Upper lobe of left lung (tissue), 6 donors: ENCODE measurements at regions not wholly inside any gene's neighbourhood (a gene's known extent, or its start where the extent isn't known, plus 50 kb on each side); places are given as distances from the start of the nearest gene placed in this dataset.

ENCODE experiments used
- ATAC-seq, 2 donors: fragments of 200-7000 bp; cut with Tn5 transposase; one replicate each; pipeline ENCODE4 v1.9.1; 2022; ENCODE audit warnings: mild to moderate bottlenecking in 2 of 2, moderate library complexity in 2 of 2; ENCODE audit not compliant: low FRiP score in 2 of 2
- DNase-seq, 2 donors: peaks; one replicate each; pipeline ENCODE4 v3.0.0-alpha.2; 2019 to 2020
- H3K27ac ChIP-seq, 4 donors: fragments of 200-600 bp; sonication (generic); one replicate each; pipeline ENCODE4 v1.5.1; 2016 to 2019
- H3K27me3 ChIP-seq, 4 donors: fragments of 200-600 bp; sonication (generic); one replicate each; pipeline ENCODE4 v1.5.1; 2017 to 2019
- H3K36me3 ChIP-seq, 4 donors: fragments of 200-600 bp; sonication (generic); one replicate each; pipeline ENCODE4 v1.5.1; 2016 to 2019
- H3K4me1 ChIP-seq, 4 donors: fragments of 200-600 bp; sonication (generic); one replicate each; pipeline ENCODE4 v1.5.1; 2018 to 2019
- H3K4me3 ChIP-seq, 4 donors: fragments of 200-600 bp; sonication (generic); one replicate each; pipeline ENCODE4 v1.5.1; 2017 to 2019; ENCODE audit warnings: mild to moderate bottlenecking in 2 of 4, moderate library complexity in 1 of 4
- H3K9me3 ChIP-seq, 4 donors: fragments of 200-600 bp; sonication (generic); one replicate each; pipeline ENCODE4 v1.5.1; 2018 to 2019
- EP300 ChIP-seq, 4 donors: sonication (generic); formaldehyde crosslinking; IDR thresholded peaks; one replicate each; pipeline ENCODE4 v1.5.1; 2017; ENCODE audit warnings: antibody characterized with exemption in 4 of 4, control low read depth in 2 of 4
- POLR2A ChIP-seq, 4 donors: fragments of 450-650 bp; IDR thresholded peaks; one replicate each; pipeline ENCODE4 v1.5.1; 2016 to 2017; ENCODE audit warnings: antibody characterized with exemption in 4 of 4, mild to moderate bottlenecking in 2 of 4
- POLR2AphosphoS5 ChIP-seq, 2 donors: sonication (generic); formaldehyde crosslinking; IDR thresholded peaks; one replicate each; pipeline ENCODE4 v1.5.1; 2017; ENCODE audit warnings: antibody characterized with exemption in 2 of 2
- WGBS, 2 donors: methylation state at CpG; one replicate each; pipeline ENCODE4 v1.1.5; 2017 to 2018; 5-methylcytosine and 5-hydroxymethylcytosine counted together
- TF ChIP-seq, protein P1 (sequence below), 6 experiments: fragments of 450-650 bp in 4 of 6; fragments of 200-600 bp in 2 of 6; sonication (generic) in 2 of 6; IDR thresholded peaks; one replicate each; pipeline ENCODE4 v1.5.1; 2016 to 2019; ENCODE audit warnings: antibody characterized with exemption in 6 of 6
- donor health status: DM: no; HTN: no; CAD: no; lungs with moderate emphysema.
- donor health status: DM: no; HTN: yes; CAD: no; lungs with severe emphysema.

DNA sequence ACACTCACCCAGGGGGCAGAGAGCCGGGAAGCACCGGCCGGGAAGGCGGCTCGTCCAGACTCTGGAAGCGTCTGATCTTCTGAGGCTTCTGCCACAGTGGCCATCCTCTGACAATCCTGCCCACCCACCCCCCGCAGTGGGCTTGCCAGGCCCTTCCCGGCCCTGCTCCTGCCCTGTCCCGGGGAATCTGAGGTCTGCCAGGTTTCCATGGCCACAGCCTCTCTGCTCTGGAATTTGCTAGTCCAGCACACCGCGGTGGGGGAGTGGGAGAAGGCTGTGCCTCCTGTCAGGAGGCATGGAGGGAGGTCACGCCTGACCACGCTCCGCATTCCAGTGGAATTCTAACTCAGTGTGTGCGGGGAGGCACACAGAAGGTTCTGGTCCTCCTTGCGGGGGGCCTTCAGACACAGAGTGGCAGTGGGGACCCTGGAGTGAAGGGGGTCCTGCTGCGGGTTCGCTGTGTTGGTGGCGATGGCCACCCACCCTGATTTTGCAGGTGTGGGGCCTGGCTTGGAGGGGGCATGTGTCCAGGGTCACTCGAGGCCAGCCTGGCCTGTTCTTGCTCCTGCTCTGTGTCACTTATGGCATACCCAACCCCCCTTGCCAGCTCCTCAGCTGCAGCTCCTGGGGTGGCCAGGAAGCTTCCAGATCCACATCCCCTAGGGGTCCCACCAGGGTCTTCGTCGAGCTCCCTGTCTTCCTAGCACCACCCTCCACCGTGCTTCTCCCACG is 55.6 kb upstream of the ADRA2C start:
- Histone ChIP-seq H3K27me3 (no peaks in the 10 kb centered on the region), H3K36me3 (no peaks in the 10 kb centered on the region), H3K9me3 (no peaks in the 10 kb centered on the region), H3K4me1 (no peaks in the 10 kb centered on the region), H3K4me3 (no peak overlapping the region), H3K27ac (no peak overlapping the region)
- WGBS, 2 donors, result 62% methylated on average over 4 to 21 of the region's 24 CpGs
- ATAC-seq (no peak), DNase-seq (peak in 1 of 2 donors; percentile 69)
- TF ChIP-seq POLR2AphosphoS5 (IDR thresholded peaks at IDR 0.05), result no peak
- TF ChIP-seq, protein P1, sequence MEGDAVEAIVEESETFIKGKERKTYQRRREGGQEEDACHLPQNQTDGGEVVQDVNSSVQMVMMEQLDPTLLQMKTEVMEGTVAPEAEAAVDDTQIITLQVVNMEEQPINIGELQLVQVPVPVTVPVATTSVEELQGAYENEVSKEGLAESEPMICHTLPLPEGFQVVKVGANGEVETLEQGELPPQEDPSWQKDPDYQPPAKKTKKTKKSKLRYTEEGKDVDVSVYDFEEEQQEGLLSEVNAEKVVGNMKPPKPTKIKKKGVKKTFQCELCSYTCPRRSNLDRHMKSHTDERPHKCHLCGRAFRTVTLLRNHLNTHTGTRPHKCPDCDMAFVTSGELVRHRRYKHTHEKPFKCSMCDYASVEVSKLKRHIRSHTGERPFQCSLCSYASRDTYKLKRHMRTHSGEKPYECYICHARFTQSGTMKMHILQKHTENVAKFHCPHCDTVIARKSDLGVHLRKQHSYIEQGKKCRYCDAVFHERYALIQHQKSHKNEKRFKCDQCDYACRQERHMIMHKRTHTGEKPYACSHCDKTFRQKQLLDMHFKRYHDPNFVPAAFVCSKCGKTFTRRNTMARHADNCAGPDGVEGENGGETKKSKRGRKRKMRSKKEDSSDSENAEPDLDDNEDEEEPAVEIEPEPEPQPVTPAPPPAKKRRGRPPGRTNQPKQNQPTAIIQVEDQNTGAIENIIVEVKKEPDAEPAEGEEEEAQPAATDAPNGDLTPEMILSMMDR (IDR thresholded peaks at IDR 0.05), result no peak
- no peak for TF ChIP-seq EP300 (IDR thresholded peaks at IDR 0.05)
- TF ChIP-seq POLR2A (IDR thresholded peaks at IDR 0.05), result no peak

DNA sequence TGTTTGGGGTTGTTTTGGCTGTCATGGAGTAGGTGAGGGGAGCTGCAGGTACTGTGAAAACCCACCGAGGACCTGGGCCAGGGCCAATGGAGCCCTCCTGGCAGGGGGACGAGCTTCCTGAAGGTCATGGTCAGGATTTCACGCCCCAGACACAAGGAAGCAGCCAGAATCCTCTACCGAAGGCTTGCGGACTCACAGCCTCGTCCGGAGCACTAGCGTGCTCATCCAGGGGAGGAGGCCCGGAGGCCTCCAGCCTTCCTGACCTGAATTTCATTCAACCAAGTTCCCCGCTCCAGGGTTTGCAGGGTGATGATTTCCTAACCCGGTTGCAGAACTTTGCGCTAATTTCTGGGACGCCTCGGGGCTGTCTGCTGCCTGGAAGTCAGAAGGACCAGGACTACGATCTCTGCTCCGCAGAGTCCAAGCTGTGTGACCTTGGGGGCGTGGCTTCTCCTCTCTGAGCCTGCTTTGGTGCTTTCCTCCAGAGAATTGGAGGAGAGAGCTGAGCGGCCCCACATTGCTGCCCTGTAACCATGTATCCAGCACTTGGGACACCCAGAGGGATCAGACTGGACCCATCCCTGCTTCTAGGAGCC is 56.2 kb upstream of the ADRA2C start:
- no peak overlapping the region for H3K27ac ChIP-seq
- H3K9me3 ChIP-seq, result no peaks in the 10 kb centered on the region
- 82 to 90% methylated on average over 8 to 18 of the region's 18 CpGs for WGBS, 2 donors
- TF ChIP-seq POLR2A (IDR thresholded peaks at IDR 0.05), result no peak
- H3K4me1 ChIP-seq, result no peaks in the 10 kb centered on the region
- no peak overlapping the region for H3K4me3 ChIP-seq
- peak in 1 of 2 donors; percentile 36 for DNase-seq
- H3K27me3 ChIP-seq, result no peaks in the 10 kb centered on the region
- H3K36me3 ChIP-seq, result no peaks in the 10 kb centered on the region
- ATAC-seq, result peak in 1 of 2 donors; percentile 1

DNA sequence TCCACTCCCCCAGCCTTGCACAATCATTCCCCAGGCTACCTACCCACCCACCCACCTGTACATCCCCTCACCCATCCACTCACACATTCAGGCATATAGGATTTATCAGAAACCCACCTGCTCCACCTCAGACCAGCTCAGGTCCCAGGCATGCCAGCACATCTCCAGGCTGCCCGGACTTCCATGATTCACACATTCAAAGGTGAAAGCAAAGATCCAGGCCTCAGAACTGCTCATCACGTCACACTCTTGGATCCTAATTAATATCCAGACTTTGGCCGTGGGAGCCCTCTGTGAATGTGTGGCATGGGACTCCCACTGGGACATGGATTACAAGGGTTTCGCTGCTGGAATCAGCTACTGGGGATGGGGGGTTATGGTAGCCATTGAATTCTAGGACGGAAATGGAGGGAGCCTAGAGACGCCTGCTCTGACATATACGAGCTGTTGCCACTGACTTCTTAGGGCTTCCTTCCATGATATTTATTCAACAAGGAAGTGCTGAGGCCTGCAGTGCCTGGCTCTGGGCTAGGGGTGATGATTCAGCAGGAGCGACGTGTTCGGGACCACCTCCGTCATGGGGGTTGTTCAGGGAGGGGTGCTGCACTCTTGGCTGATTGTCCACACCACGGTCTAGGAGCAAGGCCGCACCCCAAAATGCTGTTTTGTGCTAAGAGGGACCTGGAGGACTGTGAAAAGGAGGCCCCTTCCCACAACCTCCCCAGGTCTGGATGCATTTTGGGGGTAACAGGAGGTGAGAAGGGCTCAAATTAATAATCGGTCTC is 56.9 kb upstream of the ADRA2C start:
- 91 to 96% methylated on average over 11 to 14 of the region's 14 CpGs for WGBS, 2 donors

DNA sequence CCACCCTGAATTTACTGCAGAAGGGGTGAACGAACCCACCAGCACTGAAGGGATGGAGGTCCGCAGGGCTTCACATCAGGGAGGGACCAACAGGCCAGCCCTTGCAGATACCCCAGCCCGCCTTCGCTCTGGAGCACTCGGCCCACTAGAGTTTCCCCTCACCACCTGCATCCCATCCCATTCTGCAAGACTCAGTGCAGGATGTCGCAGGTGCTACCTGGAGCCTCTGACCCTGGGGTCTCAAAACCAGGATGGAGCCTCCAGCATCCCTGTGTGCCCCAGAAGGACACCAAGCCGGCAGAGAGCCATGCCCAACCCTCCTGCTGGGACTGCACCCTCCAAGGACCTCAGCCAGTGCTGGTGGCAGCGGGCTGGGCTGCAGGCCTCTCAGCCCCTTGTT is 57.6 kb upstream of the ADRA2C start:
- ATAC-seq (no peak), DNase-seq (peak in 1 of 2 donors; percentile 41)
- 82 to 93% methylated on average over 8 of the region's 8 CpGs for WGBS, 2 donors
- peaks cover 0 to under 1% (median 0%) of the 10 kb centered on the region in 4 donors for H3K27me3 ChIP-seq
- H3K9me3 ChIP-seq, result no peaks in the 10 kb centered on the region
- H3K36me3 ChIP-seq, result no peaks in the 10 kb centered on the region
- H3K4me3 ChIP-seq, result no peak overlapping the region
- TF ChIP-seq EP300 (IDR thresholded peaks at IDR 0.05), result no peak
- TF ChIP-seq, protein P1 (IDR thresholded peaks at IDR 0.05), result no peak
- TF ChIP-seq POLR2AphosphoS5 (IDR thresholded peaks at IDR 0.05), result no peak
- TF ChIP-seq POLR2A (IDR thresholded peaks at IDR 0.05), result no peak
- H3K27ac ChIP-seq, result no peak overlapping the region
- no peaks in the 10 kb centered on the region for H3K4me1 ChIP-seq

More for the DNA sequence above, 56.9 kb upstream of the ADRA2C start:
- H3K27ac ChIP-seq, result no peak overlapping the region
- no peak for DNase-seq
- ATAC-seq, result no peak
- H3K27me3 ChIP-seq, result no peaks in the 10 kb centered on the region
- TF ChIP-seq, protein P1 (IDR thresholded peaks at IDR 0.05), result no peak
- TF ChIP-seq EP300 (IDR thresholded peaks at IDR 0.05), result no peak
- no peak for TF ChIP-seq POLR2A (IDR thresholded peaks at IDR 0.05)
- TF ChIP-seq POLR2AphosphoS5 (IDR thresholded peaks at IDR 0.05), result no peak
- H3K4me3 ChIP-seq, result no peak overlapping the region
- no peaks in the 10 kb centered on the region for H3K36me3 ChIP-seq
- H3K9me3 ChIP-seq, result no peaks in the 10 kb centered on the region
- no peaks in the 10 kb centered on the region for H3K4me1 ChIP-seq

DNA sequence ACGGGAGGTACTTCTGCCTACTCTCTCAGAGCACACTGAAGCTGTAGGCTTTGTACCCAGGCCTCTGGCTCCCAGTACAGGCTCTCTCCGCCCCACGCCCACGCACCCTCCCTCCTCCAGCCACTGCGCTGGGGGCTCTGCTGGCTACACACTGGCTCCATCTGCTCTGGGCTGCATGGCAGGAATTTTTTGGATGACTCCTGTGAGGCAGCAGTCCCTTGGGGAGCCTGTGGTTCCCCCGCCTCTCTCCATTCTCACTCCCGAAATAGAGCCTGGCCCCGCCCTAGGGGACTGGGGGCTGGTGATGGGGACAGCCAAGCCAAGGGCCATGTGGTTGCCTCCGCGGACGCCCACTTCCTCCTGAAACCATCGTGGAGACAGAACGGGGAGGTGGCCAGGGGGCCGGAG is 58.1 kb upstream of the ADRA2C start:
- peaks cover 0 to 6% (median 1%) of the 10 kb centered on the region in 4 donors for H3K27me3 ChIP-seq
- WGBS, 2 donors, result 57 to 63% methylated on average over 7 to 12 of the region's 14 CpGs

More for the DNA sequence above, 58.1 kb upstream of the ADRA2C start:
- no peak for ATAC-seq
- Histone ChIP-seq H3K36me3 (no peaks in the 10 kb centered on the region), H3K27ac (no peak overlapping the region), H3K4me1 (no peaks in the 10 kb centered on the region), H3K9me3 (no peaks in the 10 kb centered on the region), H3K4me3 (no peak overlapping the region)
- TF ChIP-seq POLR2A (IDR thresholded peaks at IDR 0.05) (no peak), EP300 (IDR thresholded peaks at IDR 0.05) (no peak), POLR2AphosphoS5 (IDR thresholded peaks at IDR 0.05) (no peak)
- TF ChIP-seq, protein P1 (IDR thresholded peaks at IDR 0.05), result no peak
- DNase-seq, result peak in 1 of 2 donors; percentile 46
